ENCODE measurements at regions not wholly inside any gene's neighbourhood (a gene's known extent, or its start where the extent isn't known, plus 50 kb on each side); places are given as distances from the start of the nearest gene placed in this dataset.

DNA sequence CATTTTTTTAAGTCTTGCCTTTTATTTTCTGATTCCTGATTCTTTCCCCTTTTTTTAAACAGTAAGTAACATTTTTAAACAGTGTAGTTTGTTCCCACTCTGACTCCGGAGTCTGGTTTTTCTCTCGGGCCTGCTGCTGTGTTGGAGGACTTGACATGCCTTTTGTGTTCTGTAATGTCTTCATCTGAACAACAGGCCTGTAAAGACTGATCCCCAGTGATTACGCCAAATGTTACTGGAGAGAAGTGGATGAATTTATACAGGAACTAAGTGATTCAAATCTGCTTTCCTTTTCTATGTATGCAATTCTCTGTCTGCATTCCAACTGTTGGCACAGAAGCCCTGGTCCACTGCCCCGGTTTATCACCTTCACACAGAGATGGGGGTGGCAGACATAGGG is 54.3 kb upstream of the RMDN2 start:
- ATAC-seq: no peak
- Histone ChIP-seq H3K27me3 (ENCODE audit: control insufficient read depth, insufficient read depth, low read length) (peaks cover 2% of the 10 kb centered on the region; the same call in 1 of the 2 replicates), H3K4me3 (ENCODE audit: low read depth in 2 of 2, low read length in 2 of 2) (no peak overlapping the region), H3K27ac (ENCODE audit: low read length) (no peak overlapping the region), H3K9me3 (ENCODE audit: control insufficient read depth, insufficient read depth, low read depth, low read length) (no peaks in the 10 kb centered on the region), H3K36me3 (ENCODE audit: control insufficient read depth, insufficient read depth, low read length) (no peaks in the 10 kb centered on the region), H3K4me1 (ENCODE audit: control insufficient read depth, insufficient read depth, low read length) (no peaks in the 10 kb centered on the region)
- in situ Hi-C loops (cut with HindIII; ENCODE audit: low pct_unique_long_range_greater_than_20kb, low sequenced_read_pairs): no loop called here
- TF ChIP-seq REST (IDR thresholded peaks at IDR 0.05; ENCODE audit: insufficient read depth in 1 of 2, low read depth in 2 of 2, low read length in 1 of 2) (no peak), SIN3A (IDR thresholded peaks at IDR 0.05; ENCODE audit: borderline replicate concordance, insufficient read depth, low read depth, low read length) (no peak), POLR2AphosphoS5 (IDR thresholded peaks at IDR 0.05; ENCODE audit: low read depth, low read length) (no peak), CTCF (IDR thresholded peaks at IDR 0.05) (no peak), TCF7L2 (IDR thresholded peaks at IDR 0.05; ENCODE audit: low read depth, low read length) (no peak)
- no peak for DNase-seq (ENCODE audit: low read depth, low spot score)
- intact Hi-C loops (cut with micrococcal nuclease; ENCODE audit: unreplicated experiment): no loop called here
- ChIA-PET CTCF (no interaction called here), POLR2A (no interaction called here)
- no TSS peak for BruUV-seq (replicated peaks)

- CTCF ChIA-PET: no interaction called here
- DNase-seq (ENCODE audit: low read depth, low spot score): no peak
- no TSS peak for BruUV-seq (replicated peaks)
- H3K4me1 ChIP-seq (ENCODE audit: control insufficient read depth, insufficient read depth, low read length): no peaks in the 10 kb centered on the region
- POLR2A ChIA-PET: no interaction called here
- ATAC-seq: no peak
- no peak overlapping the region for H3K4me3 ChIP-seq (ENCODE audit: low read depth in 2 of 2, low read length in 2 of 2)
- TF ChIP-seq CTCF (IDR thresholded peaks at IDR 0.05): no peak
- TF ChIP-seq REST (IDR thresholded peaks at IDR 0.05; ENCODE audit: insufficient read depth in 1 of 2, low read depth in 2 of 2, low read length in 1 of 2): no peak
- TF ChIP-seq TCF7L2 (IDR thresholded peaks at IDR 0.05; ENCODE audit: low read depth, low read length): no peak
- TF ChIP-seq POLR2AphosphoS5 (IDR thresholded peaks at IDR 0.05; ENCODE audit: low read depth, low read length): no peak
- no peak for TF ChIP-seq SIN3A (IDR thresholded peaks at IDR 0.05; ENCODE audit: borderline replicate concordance, insufficient read depth, low read depth, low read length)
- no peak overlapping the region for H3K27ac ChIP-seq (ENCODE audit: low read length)
- no peaks in the 10 kb centered on the region for H3K9me3 ChIP-seq (ENCODE audit: control insufficient read depth, insufficient read depth, low read depth, low read length)
- intact Hi-C loops (cut with micrococcal nuclease; ENCODE audit: unreplicated experiment): no loop called here
- H3K27me3 ChIP-seq (ENCODE audit: control insufficient read depth, insufficient read depth, low read length): no peaks in the 10 kb centered on the region; the same call in 1 of the 2 replicates
- H3K36me3 ChIP-seq (ENCODE audit: control insufficient read depth, insufficient read depth, low read length): no peaks in the 10 kb centered on the region
- in situ Hi-C loops (cut with HindIII; ENCODE audit: low pct_unique_long_range_greater_than_20kb, low sequenced_read_pairs): no loop called here
These were observed 53.5 kb upstream of the RMDN2 start for GRCh38 chr2:37871456-37872191.
